ENCODE measurements at regions not wholly inside any gene's neighbourhood (a gene's known extent, or its start where the extent isn't known, plus 50 kb on each side); places are given as distances from the start of the nearest gene placed in this dataset.

DNA sequence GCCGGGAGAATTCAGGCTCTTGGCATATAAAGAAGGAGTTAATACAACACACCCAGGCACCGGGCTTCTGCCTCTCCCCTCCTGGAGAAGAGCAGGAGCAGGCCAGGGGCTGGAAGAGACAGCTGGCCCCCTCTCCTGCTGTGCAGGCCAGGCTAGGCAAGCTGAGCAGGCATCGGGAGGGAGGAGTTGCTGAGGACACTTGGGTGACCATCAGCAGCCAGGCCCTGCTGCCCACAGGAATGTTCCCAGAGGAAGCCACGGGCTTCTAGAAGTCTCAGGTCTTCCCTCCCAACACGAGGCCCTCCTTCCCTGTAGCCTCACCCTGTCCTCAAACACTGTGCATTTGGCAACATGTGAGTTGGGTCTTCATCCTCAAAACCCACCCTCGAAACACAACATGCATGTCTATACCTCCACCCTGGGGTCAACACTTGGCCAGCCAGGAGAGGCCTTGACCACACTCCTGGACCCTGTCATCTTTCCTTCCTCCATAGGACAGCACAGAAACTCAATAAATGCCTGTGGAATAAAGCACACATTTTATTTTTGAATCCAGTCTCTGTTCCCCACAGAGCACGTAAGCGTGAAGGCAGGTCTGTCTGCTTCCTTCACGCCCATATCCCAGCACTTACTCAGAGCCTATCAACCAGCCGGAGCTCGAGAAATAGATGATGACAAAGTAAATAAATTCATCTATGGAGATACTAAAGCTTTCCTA is 433.8 kb upstream of the ID2 start:
- Histone ChIP-seq H3K79me2 (ENCODE audit: insufficient read depth, low read length) (no peaks in the 10 kb centered on the region), H4K20me1 (ENCODE audit: insufficient read depth) (no peaks in the 10 kb centered on the region), H3K4me3 (replicated peaks in 1 of 2; ENCODE audit: low read depth in 1 of 2, low read length in 2 of 2) (no peak overlapping the region), H2AFZ (ENCODE audit: low read depth, low read length, poor library complexity, severe bottlenecking) (no peak overlapping the region), H3K9ac (ENCODE audit: low read length) (no peak overlapping the region), H3K4me2 (ENCODE audit: low read length) (no peak overlapping the region), H3K27me3 (ENCODE audit: insufficient read depth, low read length) (no peaks in the 10 kb centered on the region), H3K36me3 (ENCODE audit: control insufficient read depth in 1 of 2, insufficient read depth in 2 of 2, low read length in 2 of 2) (no peaks in the 10 kb centered on the region), H3K9me2 (ENCODE audit: insufficient read depth) (no peaks in the 10 kb centered on the region), H3K9me3 (ENCODE audit: control insufficient read depth in 1 of 2, insufficient read depth in 1 of 2, low read depth in 1 of 2, low read length in 2 of 2) (no peaks in the 10 kb centered on the region; a peak in 1 of 4 replicates), H3K27ac (ENCODE audit: low read depth, low read length) (no peak overlapping the region), H3K4me1 (ENCODE audit: control insufficient read depth in 1 of 2, insufficient read depth in 2 of 2, low read length in 2 of 2) (no peaks in the 10 kb centered on the region)
- ATAC-seq (no peak), DNase-seq (ENCODE audit: low read depth, low spot score) (no peak)
- intact Hi-C loops (cut with micrococcal nuclease) = no loop called here
- no TSS peak for BruUV-seq (replicated peaks)
- TF ChIP-seq RAD21 (IDR thresholded peaks at IDR 0.05; ENCODE audit: low read depth) (no peak), EZH2phosphoT487 (IDR thresholded peaks at IDR 0.05; ENCODE audit: borderline replicate concordance) (no peak), ZNF274 (IDR thresholded peaks at IDR 0.05; ENCODE audit: low read depth, low read length) (no peak), ZFX (IDR thresholded peaks at IDR 0.05) (no peak), FOSL1 (IDR thresholded peaks at IDR 0.05; ENCODE audit: low read depth) (no peak), ELF1 (IDR thresholded peaks at IDR 0.05; ENCODE audit: borderline replicate concordance, low read depth) (no peak), SRF (IDR thresholded peaks at IDR 0.05; ENCODE audit: low read depth) (no peak), POLR2AphosphoS5 (IDR thresholded peaks at IDR 0.05; ENCODE audit: low read depth, low read length) (no peak), POLR2A (IDR thresholded peaks at IDR 0.05; ENCODE audit: borderline replicate concordance, extremely low read depth, insufficient read depth, insufficient read length) (no peak), JUND (IDR thresholded peaks at IDR 0.05) (no peak), YY1 (IDR thresholded peaks at IDR 0.05; ENCODE audit: extremely low read depth, insufficient replicate concordance, low read depth, low read length) (no peak)
- TF ChIP-seq, protein P1, sequence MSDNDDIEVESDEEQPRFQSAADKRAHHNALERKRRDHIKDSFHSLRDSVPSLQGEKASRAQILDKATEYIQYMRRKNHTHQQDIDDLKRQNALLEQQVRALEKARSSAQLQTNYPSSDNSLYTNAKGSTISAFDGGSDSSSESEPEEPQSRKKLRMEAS (IDR thresholded peaks at IDR 0.05) = no peak
- TF ChIP-seq, protein P2, sequence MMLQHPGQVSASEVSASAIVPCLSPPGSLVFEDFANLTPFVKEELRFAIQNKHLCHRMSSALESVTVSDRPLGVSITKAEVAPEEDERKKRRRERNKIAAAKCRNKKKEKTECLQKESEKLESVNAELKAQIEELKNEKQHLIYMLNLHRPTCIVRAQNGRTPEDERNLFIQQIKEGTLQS (IDR thresholded peaks at IDR 0.05) = no peak
- TF ChIP-seq, protein P3, sequence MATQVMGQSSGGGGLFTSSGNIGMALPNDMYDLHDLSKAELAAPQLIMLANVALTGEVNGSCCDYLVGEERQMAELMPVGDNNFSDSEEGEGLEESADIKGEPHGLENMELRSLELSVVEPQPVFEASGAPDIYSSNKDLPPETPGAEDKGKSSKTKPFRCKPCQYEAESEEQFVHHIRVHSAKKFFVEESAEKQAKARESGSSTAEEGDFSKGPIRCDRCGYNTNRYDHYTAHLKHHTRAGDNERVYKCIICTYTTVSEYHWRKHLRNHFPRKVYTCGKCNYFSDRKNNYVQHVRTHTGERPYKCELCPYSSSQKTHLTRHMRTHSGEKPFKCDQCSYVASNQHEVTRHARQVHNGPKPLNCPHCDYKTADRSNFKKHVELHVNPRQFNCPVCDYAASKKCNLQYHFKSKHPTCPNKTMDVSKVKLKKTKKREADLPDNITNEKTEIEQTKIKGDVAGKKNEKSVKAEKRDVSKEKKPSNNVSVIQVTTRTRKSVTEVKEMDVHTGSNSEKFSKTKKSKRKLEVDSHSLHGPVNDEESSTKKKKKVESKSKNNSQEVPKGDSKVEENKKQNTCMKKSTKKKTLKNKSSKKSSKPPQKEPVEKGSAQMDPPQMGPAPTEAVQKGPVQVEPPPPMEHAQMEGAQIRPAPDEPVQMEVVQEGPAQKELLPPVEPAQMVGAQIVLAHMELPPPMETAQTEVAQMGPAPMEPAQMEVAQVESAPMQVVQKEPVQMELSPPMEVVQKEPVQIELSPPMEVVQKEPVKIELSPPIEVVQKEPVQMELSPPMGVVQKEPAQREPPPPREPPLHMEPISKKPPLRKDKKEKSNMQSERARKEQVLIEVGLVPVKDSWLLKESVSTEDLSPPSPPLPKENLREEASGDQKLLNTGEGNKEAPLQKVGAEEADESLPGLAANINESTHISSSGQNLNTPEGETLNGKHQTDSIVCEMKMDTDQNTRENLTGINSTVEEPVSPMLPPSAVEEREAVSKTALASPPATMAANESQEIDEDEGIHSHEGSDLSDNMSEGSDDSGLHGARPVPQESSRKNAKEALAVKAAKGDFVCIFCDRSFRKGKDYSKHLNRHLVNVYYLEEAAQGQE (IDR thresholded peaks at IDR 0.05; ENCODE audit: low read depth) = no peak
- TF ChIP-seq, protein P4, sequence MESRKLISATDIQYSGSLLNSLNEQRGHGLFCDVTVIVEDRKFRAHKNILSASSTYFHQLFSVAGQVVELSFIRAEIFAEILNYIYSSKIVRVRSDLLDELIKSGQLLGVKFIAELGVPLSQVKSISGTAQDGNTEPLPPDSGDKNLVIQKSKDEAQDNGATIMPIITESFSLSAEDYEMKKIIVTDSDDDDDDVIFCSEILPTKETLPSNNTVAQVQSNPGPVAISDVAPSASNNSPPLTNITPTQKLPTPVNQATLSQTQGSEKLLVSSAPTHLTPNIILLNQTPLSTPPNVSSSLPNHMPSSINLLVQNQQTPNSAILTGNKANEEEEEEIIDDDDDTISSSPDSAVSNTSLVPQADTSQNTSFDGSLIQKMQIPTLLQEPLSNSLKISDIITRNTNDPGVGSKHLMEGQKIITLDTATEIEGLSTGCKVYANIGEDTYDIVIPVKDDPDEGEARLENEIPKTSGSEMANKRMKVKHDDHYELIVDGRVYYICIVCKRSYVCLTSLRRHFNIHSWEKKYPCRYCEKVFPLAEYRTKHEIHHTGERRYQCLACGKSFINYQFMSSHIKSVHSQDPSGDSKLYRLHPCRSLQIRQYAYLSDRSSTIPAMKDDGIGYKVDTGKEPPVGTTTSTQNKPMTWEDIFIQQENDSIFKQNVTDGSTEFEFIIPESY (IDR thresholded peaks at IDR 0.05; ENCODE audit: extremely low read depth, insufficient replicate concordance, low read length) = no peak
- CTCF ChIA-PET = no interaction called here
- POLR2A ChIA-PET = no interaction called here
- RAD21 ChIA-PET (ENCODE audit: low non-redundant PET in 1 of 2, low total read pairs in 2 of 2, uncharacterized antibody in 2 of 2, unreplicated experiment in 2 of 2) = no interaction called here
